ENCODE measurements at regions not wholly inside any gene's neighbourhood (a gene's known extent, or its start where the extent isn't known, plus 50 kb on each side); places are given as distances from the start of the nearest gene placed in this dataset.

- DNase-seq: no peak
Measured at GRCh38 chr10:130372866-130373265, 236.7 kb downstream of the GLRX3 start.

- no peak for DNase-seq
Measured at GRCh38 chr10:130377986-130378540, 241.9 kb downstream of the GLRX3 start.

- no peak for DNase-seq
Measured at GRCh38 chr10:130378556-130379400, 242.6 kb downstream of the GLRX3 start.

GRCh38 chr10:130380056-130380455 is 243.9 kb downstream of the GLRX3 start:
- no peak for DNase-seq

- DNase-seq: no peak
Measured at GRCh38 chr10:130382031-130382430, 245.8 kb downstream of the GLRX3 start.

- DNase-seq: no peak
Measured at GRCh38 chr10:130387936-130388580, 251.9 kb downstream of the GLRX3 start.

GRCh38 chr10:130388746-130389145 is 252.6 kb downstream of the GLRX3 start:
- no peak for DNase-seq

GRCh38 chr10:130389906-130390305 is 253.7 kb downstream of the GLRX3 start:
- DNase-seq: no peak

GRCh38 chr10:130392031-130392430 is 255.8 kb downstream of the GLRX3 start:
- DNase-seq: no peak

- DNase-seq: no peak
Measured at GRCh38 chr10:130393342-130393741, 257.2 kb downstream of the GLRX3 start.

- no peak for DNase-seq
Measured at GRCh38 chr10:130394832-130395231, 258.6 kb downstream of the GLRX3 start.

GRCh38 chr10:130395248-130395936 is 259.2 kb downstream of the GLRX3 start:
- DNase-seq: no peak

- no peak for DNase-seq
Measured at GRCh38 chr10:130396044-130396443, 259.9 kb downstream of the GLRX3 start.

- DNase-seq: no peak
Measured at GRCh38 chr10:130398090-130398994, 262.2 kb downstream of the GLRX3 start.

- no peak for DNase-seq
Measured at GRCh38 chr10:130399425-130399950, 263.3 kb downstream of the GLRX3 start.

- no peak for DNase-seq
Measured at GRCh38 chr10:130400890-130401289, 264.7 kb downstream of the GLRX3 start.

GRCh38 chr10:130401860-130402765 is 265.9 kb downstream of the GLRX3 start:
- DNase-seq: no peak

- no peak for DNase-seq
Measured at GRCh38 chr10:130403153-130404075, 267.2 kb downstream of the GLRX3 start.

GRCh38 chr10:130404476-130405055 is 268.4 kb downstream of the GLRX3 start:
- no peak for DNase-seq
